NCI-H2107 (cell line): ENCODE measurements at regions not wholly inside any gene's neighbourhood (a gene's known extent, or its start where the extent isn't known, plus 50 kb on each side); places are given as distances from the start of the nearest gene placed in this dataset.

ENCODE experiments used
- DNase-seq: peaks from one replicate; lab custom pipeline; 2025; lab: John Stamatoyannopoulos, UW

- DNase-seq: no peak
Observed at GRCh38 chr3:145716519-145716918, 444.5 kb downstream of the PLOD2 start.

- no peak for DNase-seq
Observed at GRCh38 chr3:145719114-145719513, 441.9 kb downstream of the PLOD2 start.

- DNase-seq: no peak
Observed at GRCh38 chr3:145721273-145721805, 439.6 kb downstream of the PLOD2 start.

GRCh38 chr3:145721815-145722214 is 439.2 kb downstream of the PLOD2 start:
- DNase-seq: no peak

- no peak for DNase-seq
Observed at GRCh38 chr3:145727476-145727875, 433.5 kb downstream of the PLOD2 start.

- no peak for DNase-seq
Observed at GRCh38 chr3:145735631-145736030, 425.4 kb downstream of the PLOD2 start.

GRCh38 chr3:145737952-145738351 is 423.0 kb downstream of the PLOD2 start:
- no peak for DNase-seq

GRCh38 chr3:145739926-145740325 is 421.1 kb downstream of the PLOD2 start:
- DNase-seq: no peak

GRCh38 chr3:145750657-145751056 is 410.3 kb downstream of the PLOD2 start:
- DNase-seq: no peak

GRCh38 chr3:145752576-145752975 is 408.4 kb downstream of the PLOD2 start:
- no peak for DNase-seq

GRCh38 chr3:145754605-145755289 is 406.2 kb downstream of the PLOD2 start:
- no peak for DNase-seq

GRCh38 chr3:145760036-145760435 is 400.9 kb downstream of the PLOD2 start:
- DNase-seq: no peak

GRCh38 chr3:145767909-145768308 is 393.1 kb downstream of the PLOD2 start:
- DNase-seq: no peak

- peak; percentile 53 for DNase-seq
Observed at GRCh38 chr3:145776782-145777408, 384.1 kb downstream of the PLOD2 start.

GRCh38 chr3:145780301-145780700 is 380.7 kb downstream of the PLOD2 start:
- DNase-seq: no peak

- DNase-seq: no peak
Observed at GRCh38 chr3:145785668-145786067, 375.3 kb downstream of the PLOD2 start.

- DNase-seq: no peak
Observed at GRCh38 chr3:145798007-145798406, 363.0 kb downstream of the PLOD2 start.

- DNase-seq: no peak
Observed at GRCh38 chr3:145798696-145799537, 362.1 kb downstream of the PLOD2 start.

- no peak for DNase-seq
Observed at GRCh38 chr3:145801696-145802095, 359.3 kb downstream of the PLOD2 start.

- no peak for DNase-seq
Observed at GRCh38 chr3:145807990-145808389, 353.0 kb downstream of the PLOD2 start.

- no peak for DNase-seq
Observed at GRCh38 chr3:145812391-145812790, 348.6 kb downstream of the PLOD2 start.

- DNase-seq: no peak
Observed at GRCh38 chr3:145815707-145816413, 345.1 kb downstream of the PLOD2 start.
